ELR (cell line): ENCODE measurements at regions not wholly inside any gene's neighbourhood (a gene's known extent, or its start where the extent isn't known, plus 50 kb on each side); places are given as distances from the start of the nearest gene placed in this dataset.
"Not testable (repeated sequence)": the region's sequence is repeated elsewhere in the genome, so short reads cannot be mapped to it uniquely, and the experiment has no call there.

Experiments used
- DNase-seq: peaks from one replicate; pipeline ENCODE4 v3.0.0-alpha.2; 2015; ENCODE audit warnings: low read depth

DNA sequence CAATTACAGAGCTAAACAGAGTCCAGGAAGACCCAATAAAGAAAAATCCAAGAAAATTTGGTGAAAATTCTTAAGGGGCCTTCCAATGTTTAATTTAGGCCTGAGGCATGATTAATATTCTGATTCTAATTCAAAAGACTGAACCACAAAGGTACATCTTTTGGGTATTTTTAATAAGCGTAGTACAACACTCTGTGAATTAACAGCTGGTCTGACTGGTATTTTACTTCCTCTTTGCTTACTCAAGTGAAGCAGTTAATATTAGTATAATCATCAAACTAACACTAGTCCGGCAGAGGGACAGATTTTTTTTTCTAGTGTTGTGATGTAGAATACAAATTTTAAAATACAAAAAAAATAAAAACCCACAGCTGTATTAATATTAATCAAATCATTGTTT is 652.9 kb downstream of the NR4A2 start:
- no peak for DNase-seq

DNA sequence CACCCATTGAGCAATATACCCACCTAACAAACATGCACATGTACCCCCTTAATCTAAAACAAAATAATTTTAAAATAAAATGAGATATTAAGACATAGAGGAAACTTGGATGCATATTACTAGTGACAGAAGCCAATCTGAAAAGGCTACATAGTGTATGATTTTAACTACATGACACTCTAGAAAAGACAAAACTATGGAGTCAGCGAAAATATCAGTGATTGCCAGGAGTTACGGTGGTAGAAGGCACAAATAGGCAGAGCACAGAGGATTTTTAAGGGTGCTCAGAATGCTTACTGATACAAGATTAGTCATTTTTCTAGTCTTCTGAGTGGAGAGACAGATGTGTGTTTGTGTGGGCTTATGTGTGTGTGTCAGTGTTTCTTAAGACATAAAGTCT is 656.6 kb downstream of the NR4A2 start:
- no peak for DNase-seq

DNA sequence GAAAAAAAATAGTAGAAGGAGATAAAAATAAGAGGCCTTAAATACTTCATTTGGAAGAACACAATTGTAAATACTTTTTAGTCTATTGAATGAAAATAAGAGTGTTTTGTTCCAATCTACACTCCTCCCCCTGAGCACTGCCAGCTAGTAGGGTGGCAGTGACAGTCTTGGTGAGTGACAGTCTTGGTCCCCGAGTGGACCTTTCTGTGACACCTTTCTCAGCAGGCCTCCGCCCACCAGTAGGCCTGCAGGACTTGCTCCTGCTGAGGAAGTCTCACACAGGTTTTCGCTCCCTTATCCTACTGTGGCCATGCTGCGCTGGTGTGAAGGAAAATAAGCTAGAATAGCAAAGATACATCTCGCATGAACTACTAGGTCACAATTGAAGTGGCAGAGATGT is 666.8 kb downstream of the NR4A2 start:
- DNase-seq, result no peak

DNA sequence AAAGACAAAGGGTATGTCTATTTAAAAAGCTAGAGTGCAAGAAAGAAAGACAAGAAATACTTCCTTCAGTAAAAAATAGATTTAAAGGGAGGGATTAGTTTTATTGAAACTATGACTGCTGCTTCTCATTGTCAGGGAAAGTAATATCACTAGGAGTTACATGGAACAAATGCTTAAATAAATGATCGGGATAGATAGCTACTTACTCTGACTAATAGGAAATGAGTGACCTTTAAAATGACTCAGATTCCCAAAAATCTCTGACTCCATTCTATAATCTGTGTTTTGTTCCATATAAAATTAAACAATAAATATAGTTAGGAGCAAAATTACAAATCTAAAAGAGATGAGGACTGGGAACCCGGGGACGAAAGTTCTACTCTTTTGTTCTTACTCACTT is 669.3 kb downstream of the NR4A2 start:
- no peak for DNase-seq

DNA sequence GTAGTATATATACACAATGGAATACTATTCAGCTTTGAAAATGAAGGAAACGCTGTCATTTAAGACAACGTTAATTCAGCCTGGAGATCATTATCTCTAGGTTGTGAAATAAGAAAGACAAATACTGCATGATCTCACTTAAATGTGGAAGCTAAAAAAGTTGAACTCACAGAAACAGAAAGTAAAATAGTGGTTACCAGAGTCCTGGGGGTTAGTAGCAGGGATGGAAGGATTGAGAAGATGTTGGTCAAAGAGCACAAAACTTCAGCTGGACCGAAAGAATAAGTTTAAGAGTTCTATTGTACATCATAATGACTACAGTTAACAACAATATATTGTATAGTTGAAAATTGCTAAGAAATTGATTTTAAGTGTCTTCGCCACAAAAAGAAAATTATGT is 670.3 kb downstream of the NR4A2 start:
- DNase-seq, result no peak

DNA sequence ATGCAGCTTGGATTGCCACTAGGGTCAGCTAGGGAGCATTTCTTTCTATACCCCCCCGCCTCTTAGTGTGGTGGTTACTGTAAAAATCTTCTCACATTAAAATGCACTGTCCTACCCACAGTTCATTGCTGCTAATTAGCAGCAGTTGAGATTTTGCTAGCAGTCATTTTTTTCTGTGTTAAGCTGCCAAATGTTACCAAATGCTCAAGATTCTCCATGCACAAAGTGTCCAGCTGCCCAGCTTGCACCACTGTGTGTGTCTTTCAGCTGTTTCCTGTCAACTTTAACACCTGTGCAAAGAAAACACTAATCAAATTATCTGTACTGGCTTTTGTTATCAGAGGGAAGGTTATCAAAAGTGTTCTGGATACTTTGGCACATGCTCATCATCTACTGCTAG is 679.3 kb downstream of the NR4A2 start:
- DNase-seq, result no peak

DNA sequence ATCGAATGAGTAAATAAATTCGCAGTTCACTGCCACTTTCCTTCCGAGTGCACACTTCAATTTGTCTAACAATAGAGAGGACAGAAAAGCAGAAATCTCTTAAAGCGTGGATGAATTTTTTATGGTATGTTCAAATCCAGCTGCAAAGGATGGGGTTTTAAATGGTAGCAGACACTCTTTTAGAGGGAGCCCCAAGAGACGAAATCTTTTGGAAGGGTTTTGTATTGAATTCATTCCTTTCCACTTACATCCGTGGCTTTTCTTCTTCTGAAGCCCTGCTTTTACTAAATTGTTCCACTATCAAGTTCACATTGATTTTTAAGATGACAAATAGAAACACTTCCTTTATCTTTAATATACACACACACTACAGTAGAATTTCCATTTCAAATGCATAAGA is 680.7 kb downstream of the NR4A2 start:
- no peak for DNase-seq

DNA sequence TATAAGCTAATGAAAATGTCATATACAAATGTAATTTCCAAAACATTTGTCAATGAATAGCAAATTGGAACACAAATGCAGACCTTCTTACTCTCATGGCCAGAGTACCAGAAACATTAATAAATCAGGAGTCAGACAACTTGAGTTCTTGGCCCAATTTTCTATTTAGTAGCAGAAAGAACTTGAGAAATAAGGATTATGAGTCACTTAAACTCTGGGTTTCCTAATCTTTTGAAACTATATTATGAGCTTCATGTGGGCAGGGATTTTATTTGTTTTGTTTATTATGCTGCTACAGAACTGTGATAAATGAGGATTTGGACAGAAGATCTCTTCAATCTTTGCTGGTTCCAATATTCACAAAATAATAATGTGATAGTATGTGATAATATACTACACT is 686.7 kb downstream of the NR4A2 start:
- DNase-seq, result no peak

DNA sequence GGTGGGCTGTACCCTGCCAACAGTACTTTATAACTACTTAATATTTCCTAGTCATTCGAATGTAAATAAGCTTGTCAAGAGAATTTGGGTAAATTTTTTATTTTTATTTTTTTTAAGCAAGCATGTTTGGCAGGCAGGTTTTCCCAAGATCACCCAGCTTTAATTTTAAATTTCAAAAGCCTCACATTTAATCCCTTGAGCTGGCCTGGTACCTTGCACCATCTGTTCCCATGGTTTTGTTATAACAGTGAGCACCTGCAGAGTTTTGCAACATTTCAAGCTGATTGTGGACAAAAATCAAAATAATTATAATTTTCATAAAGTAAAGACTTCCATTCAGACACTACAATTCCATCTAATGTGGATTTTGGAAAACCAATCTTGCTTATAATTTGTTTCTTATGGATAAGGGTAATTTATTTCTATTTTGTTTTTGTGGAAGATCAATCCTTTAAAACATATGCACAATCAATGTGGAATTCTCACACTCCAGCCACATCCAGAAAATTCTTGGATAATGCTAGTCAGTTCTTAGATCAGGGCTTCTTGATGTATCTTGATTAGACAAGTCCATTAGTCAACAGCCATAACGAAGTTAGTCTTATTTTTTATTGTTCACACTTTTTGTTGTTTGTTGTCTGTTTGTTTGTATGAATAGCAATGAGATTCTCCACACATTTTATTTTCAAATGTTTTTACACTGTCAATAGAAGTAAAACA is 689.3 kb downstream of the NR4A2 start:
- no peak for DNase-seq

DNA sequence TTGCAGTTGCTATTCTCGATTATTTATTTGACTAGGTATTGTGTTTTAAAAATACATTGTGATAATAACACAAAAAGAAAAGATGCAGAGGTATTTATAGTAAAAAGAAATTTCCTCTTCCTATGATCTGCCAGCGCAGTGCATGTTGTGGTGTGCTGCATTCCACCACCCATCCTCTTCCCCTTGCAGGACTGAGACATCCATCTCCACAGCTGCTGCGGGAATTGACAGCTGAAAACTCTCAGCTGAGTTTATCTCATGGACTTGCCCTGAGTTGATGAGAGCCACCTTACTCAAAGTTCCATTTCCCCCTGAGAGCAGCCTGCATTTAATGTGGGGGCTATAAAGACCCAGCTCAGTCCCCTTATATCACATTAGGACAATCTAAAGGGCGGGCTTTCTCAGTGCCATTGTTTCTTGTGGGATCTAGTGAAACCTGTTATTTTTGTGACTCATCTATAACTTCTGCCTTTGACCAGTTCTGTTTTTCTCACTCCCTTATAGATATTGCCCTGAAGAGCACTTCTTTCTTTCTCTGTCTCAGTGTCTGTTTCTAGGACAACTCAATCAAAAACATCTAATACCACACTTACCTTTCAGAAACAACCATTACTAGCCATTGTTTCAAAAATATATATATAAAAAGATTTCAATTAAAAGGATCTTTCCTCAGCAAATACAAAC is 698.5 kb downstream of the NR4A2 start:
- no peak for DNase-seq

DNA sequence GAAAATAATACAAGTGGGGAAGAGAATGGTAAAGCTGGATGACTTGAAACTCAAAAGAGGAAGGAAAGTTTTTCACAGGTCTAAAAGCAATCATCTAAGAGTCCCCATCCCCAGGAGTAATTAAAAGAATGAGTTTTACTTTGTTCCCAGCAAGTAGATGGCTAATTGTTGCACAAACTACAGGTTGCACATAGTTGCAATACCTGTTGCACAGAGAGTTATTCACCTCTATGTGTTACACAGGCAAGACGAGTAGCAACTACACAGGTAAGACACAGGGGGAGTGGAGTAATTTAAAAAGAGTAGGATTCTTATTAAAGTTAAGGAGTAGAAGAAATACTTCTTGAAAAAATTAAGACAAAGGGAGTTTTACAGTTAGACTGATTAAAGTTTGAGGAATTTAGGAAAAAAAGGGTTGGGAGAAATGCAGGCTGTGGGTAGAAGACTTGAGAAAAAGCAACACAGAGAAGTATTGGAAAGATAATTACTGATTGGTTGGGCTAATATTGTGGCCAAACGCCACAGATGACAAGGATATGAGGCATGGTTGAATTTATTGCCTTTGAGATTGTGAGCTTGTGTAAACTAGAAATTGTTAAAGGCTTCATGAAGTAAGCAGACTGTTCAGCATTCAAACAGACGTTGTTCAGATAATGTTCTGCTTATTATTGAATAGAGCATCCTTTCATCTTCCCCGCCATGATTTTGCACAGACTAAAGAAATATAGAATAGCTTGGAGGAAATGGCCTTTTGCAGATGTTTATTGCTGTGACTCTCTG is 699.3 kb downstream of the NR4A2 start:
- no peak for DNase-seq

DNA sequence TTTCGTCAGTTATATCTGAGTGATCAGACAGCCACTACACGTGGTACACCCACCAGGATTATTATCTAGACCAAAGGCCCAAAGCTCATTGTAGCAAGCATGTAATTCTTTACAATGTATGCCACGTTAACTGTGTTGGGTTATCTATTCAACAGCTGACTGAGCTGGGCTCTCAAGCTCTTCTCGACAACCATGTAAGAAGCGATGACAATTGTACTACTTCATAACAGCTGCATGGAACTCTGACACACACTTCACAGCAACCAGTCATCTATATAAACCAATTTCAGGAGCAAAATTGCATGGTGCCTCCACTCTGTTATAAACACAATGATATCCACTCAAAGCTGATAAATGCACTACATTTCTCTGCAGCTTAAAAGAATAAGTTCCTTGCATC is 701.8 kb downstream of the NR4A2 start:
- DNase-seq, result no peak

DNA sequence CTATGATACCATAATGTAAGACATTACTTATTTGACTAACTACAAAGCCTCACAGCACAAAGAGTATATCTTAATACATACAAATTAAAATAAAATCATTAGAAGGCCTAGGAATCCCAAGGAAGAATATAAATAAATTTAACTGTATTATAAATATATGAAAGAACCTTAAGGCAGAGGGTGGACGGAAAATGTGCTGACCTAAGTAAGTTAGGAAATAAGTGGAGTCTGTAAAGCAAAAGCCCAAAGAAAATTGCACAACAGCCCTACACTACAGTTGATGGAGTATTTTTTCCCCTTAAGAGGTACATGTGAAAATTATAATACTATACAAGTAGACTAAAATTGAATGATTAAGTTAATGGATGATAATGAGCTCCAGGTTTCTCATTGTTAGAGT is 710.1 kb downstream of the NR4A2 start:
- DNase-seq, result no peak

DNA sequence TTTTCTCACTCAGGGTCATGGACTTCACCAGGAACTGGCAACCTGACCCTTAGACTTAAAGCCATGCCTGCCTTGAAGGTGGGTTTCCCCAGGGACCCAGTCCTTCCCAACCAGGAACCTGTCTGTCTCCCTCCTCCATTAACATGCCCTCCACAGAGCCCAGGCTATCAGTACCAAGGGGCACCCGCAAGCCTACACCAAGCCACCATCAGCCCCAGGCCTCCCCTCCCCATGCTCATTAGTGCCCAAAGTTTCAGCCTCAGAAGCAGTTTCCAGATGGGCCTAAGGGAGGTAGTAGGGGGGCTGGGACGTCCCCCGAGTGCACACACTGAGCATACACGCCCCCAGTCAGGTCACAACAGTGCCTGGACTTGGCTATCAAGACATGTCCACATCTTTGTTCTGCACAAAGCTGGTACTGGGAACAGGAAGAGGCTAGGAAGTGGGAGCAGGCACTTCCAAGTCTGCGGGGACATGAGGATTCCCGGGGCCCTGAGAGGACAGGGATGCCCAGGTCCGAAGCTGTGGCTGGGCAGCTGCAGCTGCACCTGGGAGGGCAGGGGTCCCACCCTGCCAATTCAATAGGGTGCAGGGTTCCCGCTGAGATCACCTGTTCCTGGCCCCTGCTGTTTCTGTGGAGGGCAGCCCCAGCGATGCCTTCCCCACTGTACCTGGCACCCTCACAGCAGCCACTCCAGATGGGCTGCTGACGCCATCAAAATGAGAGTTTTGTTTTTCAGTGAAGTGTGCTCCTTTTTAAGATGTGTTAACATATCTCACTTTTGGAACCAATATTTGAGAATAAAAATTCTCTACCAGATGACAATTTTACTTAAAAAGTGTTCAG is 731.4 kb downstream of the NR4A2 start:
- no peak for DNase-seq

DNA sequence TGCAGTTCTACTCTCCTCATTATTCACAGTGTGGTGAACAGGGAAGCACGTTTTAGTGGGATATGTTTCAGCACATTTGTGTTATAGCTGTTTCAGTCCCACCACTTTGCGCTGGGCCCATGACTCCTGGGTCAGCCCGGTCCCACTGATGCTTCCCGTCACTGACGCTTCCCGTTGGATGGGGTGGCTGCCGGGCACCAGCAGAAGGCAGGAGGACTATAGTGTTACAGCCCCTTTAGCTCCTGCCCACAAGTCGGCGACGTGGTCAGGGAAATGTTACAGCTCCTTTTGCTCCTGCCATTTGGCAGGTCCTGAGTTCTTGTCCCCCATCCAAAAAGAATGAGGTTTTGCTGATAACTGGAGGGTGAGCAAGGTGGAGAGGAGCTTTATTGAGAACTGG is 732.2 kb downstream of the NR4A2 start:
- DNase-seq, result no peak

DNA sequence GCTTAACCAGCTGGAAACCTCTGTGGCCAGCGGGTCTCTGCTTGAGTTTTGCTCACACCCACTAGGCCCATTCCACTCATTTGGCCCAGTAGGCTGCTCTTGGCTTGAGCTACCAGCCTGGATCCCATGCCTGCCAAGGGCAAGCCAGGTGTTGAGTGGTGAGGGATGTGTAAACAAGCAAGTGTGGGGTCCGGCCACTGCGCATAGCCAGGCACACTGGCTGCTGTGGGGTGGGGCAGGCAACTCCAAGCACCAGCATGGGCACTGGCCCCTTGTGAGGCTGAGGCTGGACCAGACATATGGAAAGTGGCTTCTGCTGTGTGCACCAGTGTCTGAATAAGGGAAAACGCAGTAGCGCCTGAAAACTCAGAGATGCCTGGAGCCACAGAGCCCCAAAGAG is 732.7 kb downstream of the NR4A2 start:
- no peak for DNase-seq

DNA sequence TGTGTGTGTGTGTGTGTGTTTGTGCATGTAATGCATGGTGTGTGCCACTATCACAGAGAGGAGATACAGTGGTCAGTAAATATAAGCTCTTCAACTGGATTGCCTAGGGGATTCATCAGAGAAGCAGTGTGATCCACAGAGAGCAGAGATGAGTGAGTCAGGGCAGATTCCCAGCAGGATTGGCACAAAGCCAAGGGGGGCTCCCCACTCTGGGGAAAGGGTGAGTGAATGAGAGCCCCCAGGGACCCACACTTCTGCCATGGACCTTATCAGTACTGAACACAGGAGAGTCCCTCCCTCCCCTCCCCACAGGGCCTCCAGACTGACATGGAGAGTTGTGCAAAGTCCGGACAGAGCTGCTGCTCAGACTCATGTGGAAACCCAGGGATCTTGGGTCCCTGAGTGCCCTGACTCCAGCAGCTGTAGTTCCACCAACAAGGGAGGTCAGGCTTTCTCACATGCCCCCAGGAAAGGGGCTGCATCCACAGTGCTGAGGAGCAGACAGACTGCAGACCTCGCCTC is 748.8 kb downstream of the NR4A2 start:
- DNase-seq, result no peak

DNA sequence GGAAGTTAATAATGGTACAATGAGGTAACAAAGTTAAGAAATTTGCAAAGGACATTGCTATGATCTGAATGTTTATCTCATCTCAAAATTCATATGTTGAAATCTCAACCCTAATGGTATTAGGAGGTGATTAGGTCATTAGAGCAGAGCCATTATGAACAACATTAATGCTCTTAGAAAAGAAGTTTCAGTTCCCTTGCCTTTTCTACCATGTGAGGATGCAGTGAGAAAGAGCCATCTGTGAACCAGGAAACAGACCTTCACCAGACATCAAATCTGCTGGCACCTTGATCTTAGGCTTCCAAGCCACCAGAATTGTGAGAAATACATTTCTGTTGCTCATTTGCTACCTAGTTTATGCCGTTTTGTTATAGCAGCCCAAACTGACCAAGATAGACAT is 757.6 kb downstream of the NR4A2 start:
- no peak for DNase-seq

DNA sequence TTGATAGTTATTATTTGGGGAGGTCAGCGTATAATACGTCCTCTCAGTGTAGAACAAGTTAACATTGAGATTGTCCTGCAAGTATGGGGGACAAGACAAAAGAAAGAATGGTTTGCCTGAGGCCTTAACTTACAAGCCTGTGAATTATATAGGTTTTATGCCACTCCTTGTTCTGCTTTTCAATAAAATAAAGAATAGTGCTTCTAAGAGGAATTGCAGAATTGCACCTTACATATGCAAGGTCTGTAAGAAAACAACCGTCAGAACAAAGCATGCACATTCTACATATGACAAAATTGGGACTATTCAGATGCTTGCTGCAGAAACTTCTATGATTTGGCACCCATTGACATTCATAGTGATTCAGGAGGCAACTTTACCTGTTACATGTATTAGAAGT is 785.0 kb downstream of the NR4A2 start:
- no peak for DNase-seq

DNA sequence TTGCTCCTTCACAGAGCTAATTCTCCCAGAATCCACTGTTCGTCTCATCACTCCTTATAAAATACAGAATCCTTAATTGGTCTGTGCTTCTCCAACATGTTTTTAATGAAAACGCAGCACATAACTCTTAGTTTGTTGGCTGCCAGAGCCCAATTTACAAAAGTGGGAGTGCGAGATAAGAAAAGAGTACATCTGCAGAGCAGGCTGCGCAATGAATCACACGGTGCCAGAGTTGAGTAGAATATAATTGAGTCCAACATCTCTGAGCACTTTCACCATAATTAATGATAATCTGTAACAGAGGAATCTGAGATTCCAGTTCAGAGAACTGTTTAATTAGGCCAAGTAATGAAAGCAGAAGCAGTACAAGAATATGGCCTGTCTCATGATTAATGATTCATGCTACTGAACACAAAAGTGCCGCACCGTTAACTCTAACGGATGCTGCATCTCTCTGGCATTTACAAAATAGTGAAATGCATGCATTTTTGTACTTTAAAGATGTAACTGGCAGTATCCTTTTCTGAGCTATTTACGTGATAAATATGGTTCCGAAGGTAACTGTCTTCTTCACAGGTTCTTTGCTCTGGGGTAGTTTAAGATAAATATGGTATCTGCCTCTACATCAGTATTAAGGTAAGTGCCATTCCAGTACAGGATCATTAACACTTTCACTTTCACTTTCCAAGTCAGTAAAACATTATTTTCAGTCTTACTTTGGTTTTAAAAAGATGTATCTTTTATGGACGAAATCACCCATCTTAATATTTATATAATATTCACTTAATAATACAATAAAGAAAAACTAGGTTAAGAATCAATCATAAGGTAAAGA is 785.6 kb downstream of the NR4A2 start:
- DNase-seq, result peak; percentile 1

DNA sequence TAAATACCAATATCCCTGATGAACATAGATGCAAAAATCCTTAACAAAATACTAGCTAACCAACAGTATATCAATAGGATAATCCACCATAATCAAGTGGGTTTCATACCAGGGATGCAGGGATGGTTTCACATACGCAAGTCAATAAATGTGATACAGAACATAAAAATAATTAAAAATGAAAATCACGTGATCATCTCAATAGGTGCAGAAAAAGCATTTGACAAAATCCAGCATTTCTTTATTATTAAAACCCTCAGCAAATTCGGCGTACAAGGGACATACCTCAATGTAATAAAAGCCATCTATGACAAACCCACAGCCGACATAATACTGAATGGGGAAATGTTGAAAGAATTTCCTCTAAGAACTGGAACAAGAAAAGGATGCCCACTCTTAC is 793.5 kb downstream of the NR4A2 start:
- DNase-seq, result not testable (repeated sequence)
